Mucosa of descending colon (tissue), 3 donors: ENCODE measurements at regions not wholly inside any gene's neighbourhood (a gene's known extent, or its start where the extent isn't known, plus 50 kb on each side); places are given as distances from the start of the nearest gene placed in this dataset.

Source experiments
- ATAC-seq: fragments of 200-7000 bp; cut with Tn5 transposase; one replicate; pipeline ENCODE4 v1.9.1; 2020; ENCODE audit warnings: mild to moderate bottlenecking, moderate library complexity
- DNase-seq, 3 donors: peaks; one replicate each; pipeline ENCODE4 v3.0.0-alpha.2; 2020
- H3K36me3 ChIP-seq: fragments of 200-600 bp; one replicate; pipeline ENCODE4 v1.8.0; 2021; ENCODE audit warnings: low read depth, mild to moderate bottlenecking
- H3K4me1 ChIP-seq: fragments of 200-600 bp; one replicate; pipeline ENCODE4 v1.8.0; 2021; ENCODE audit warnings: low read depth, mild to moderate bottlenecking
- H3K4me3 ChIP-seq: fragments of 200-600 bp; one replicate; pipeline ENCODE4 v1.8.0; 2021; ENCODE audit warnings: mild to moderate bottlenecking
- H3K9me3 ChIP-seq: fragments of 200-600 bp; one replicate; pipeline ENCODE4 v1.8.0; 2021; ENCODE audit warnings: mild to moderate bottlenecking
- CTCF ChIP-seq: fragments of 200-600 bp; IDR thresholded peaks from one replicate; pipeline ENCODE4 v1.8.0; 2022; ENCODE audit warnings: antibody characterized with exemption, mild to moderate bottlenecking
- intact Hi-C, 2 donors: fragments of 100-400 bp; cut with DNase I in 1 of 2; cut with micrococcal nuclease in 1 of 2; formaldehyde crosslinking; loops; one replicate each; pipeline versions ENCODE4 v1.11.0 to v1.11.1; 2022; cut with DNase I, micrococcal nuclease
- donor health status: DM: no; HTN: no; CAD: no; lungs with moderate emphysema.
- donor health status: DM: no; HTN: no; CAD: no.
- donor health status: DM: no; HTN: yes; CAD: no.

GRCh38 chr13:109899316-109899715 lies 112.9 kb upstream of the IRS2 start:
- no peak for DNase-seq
- H3K9me3 ChIP-seq = no peaks in the 10 kb centered on the region
- TF ChIP-seq CTCF = no peak
- no peaks in the 10 kb centered on the region for H3K4me1 ChIP-seq
- intact Hi-C loops = no loop called here
- ATAC-seq = no peak
- H3K36me3 ChIP-seq = no peaks in the 10 kb centered on the region
- H3K4me3 ChIP-seq = no peak overlapping the region

GRCh38 chr13:109897988-109898624 lies 111.7 kb upstream of the IRS2 start:
- DNase-seq (no peak), ATAC-seq (no peak)
- no peaks in the 10 kb centered on the region for H3K9me3 ChIP-seq
- no peak overlapping the region for H3K4me3 ChIP-seq
- TF ChIP-seq CTCF = no peak
- intact Hi-C loops = no loop called here
- H3K4me1 ChIP-seq = no peaks in the 10 kb centered on the region
- no peaks in the 10 kb centered on the region for H3K36me3 ChIP-seq

- H3K36me3 ChIP-seq = no peaks in the 10 kb centered on the region
- H3K4me3 ChIP-seq = no peak overlapping the region
- TF ChIP-seq CTCF = no peak
- no peaks in the 10 kb centered on the region for H3K4me1 ChIP-seq
- DNase-seq (no peak), ATAC-seq (no peak)
- no peaks in the 10 kb centered on the region for H3K9me3 ChIP-seq
- intact Hi-C loops = no loop called here
These were observed 105.7 kb upstream of the IRS2 start for GRCh38 chr13:109892101-109892500.

GRCh38 chr13:109885235-109885634 lies 98.9 kb upstream of the IRS2 start:
- H3K36me3 ChIP-seq = no peaks in the 10 kb centered on the region
- intact Hi-C loops = no loop called here
- H3K4me1 ChIP-seq = no peaks in the 10 kb centered on the region
- ATAC-seq (no peak), DNase-seq (no peak)
- TF ChIP-seq CTCF = no peak
- no peak overlapping the region for H3K4me3 ChIP-seq
- H3K9me3 ChIP-seq = no peaks in the 10 kb centered on the region

GRCh38 chr13:109884462-109884861 lies 98.1 kb upstream of the IRS2 start:
- H3K36me3 ChIP-seq = no peaks in the 10 kb centered on the region
- TF ChIP-seq CTCF = no peak
- ATAC-seq (no peak), DNase-seq (no peak)
- no peak overlapping the region for H3K4me3 ChIP-seq
- H3K9me3 ChIP-seq = no peaks in the 10 kb centered on the region
- intact Hi-C loops = no loop called here
- H3K4me1 ChIP-seq = no peaks in the 10 kb centered on the region
